H1 (cell line): ENCODE measurements at regions not wholly inside any gene's neighbourhood (a gene's known extent, or its start where the extent isn't known, plus 50 kb on each side); places are given as distances from the start of the nearest gene placed in this dataset.

Source experiments
- CTCF ChIA-PET: fragments of 300-600 bp; sonication (Branson Sonifier 250); formaldehyde crosslinking; loops from one replicate; lab custom pipeline; 2021; ENCODE audit not compliant: partially characterized antibody; lab: Charles Lee
- POLR2A ChIA-PET: fragments of 300-600 bp; sonication (Branson Sonifier 250); formaldehyde crosslinking; loops from one replicate; lab custom pipeline; 2021; ENCODE audit warnings: inconsistent platforms; ENCODE audit not compliant: partially characterized antibody; lab: Charles Lee
- DNase-seq, 2 experiments: peaks; one replicate each; pipeline versions ENCODE4 v3.0.0 to v3.0.0-alpha.2; 2010 to 2022; ENCODE audit warnings: low spot score in 2 of 2, low read depth in 1 of 2, mixed read lengths in 1 of 2
- FAIRE-seq: peaks from 2 replicates; lab custom pipeline; 2011; peaks lifted over from hg19 to GRCh38; lab: Jason Lieb, UNC
- H2AFZ ChIP-seq: 2 replicates; pipeline ENCODE4 v1.8.1; 2012; ENCODE audit warnings: low read length, inconsistent platforms
- H2AK5ac ChIP-seq: 2 replicates; pipeline ENCODE4 v1.6.1; 2013; ENCODE audit warnings: low read depth, low read length
- H2BK120ac ChIP-seq: replicated peaks from 2 replicates; pipeline ENCODE3; 2013; ENCODE audit warnings: low read depth, low read length, inconsistent platforms
- H2BK12ac ChIP-seq: 2 replicates; pipeline ENCODE4 v1.6.1; 2013; ENCODE audit warnings: low read depth, low read length
- H2BK15ac ChIP-seq: 2 replicates; pipeline ENCODE4 v1.6.1; 2013; ENCODE audit warnings: low read length
- H2BK20ac ChIP-seq: 2 replicates; pipeline ENCODE4 v1.6.1; 2013; ENCODE audit warnings: low read length
- H2BK5ac ChIP-seq: 2 replicates; pipeline ENCODE4 v1.6.1; 2013; ENCODE audit warnings: low read depth, low read length
- H3K14ac ChIP-seq: 2 replicates; pipeline ENCODE4 v1.6.1; 2013; ENCODE audit warnings: inconsistent platforms; ENCODE audit not compliant: insufficient read length
- H3K18ac ChIP-seq: 2 replicates; pipeline ENCODE4 v1.6.1; 2013; ENCODE audit warnings: low read length; ENCODE audit errors: extremely low read depth
- H3K23ac ChIP-seq: 2 replicates; pipeline ENCODE4 v1.6.1; 2013; ENCODE audit warnings: inconsistent platforms; ENCODE audit not compliant: insufficient read length
- H3K23me2 ChIP-seq: 2 replicates; pipeline ENCODE4 v1.6.1; 2013; ENCODE audit warnings: low read depth, low read length
- H3K27ac ChIP-seq: 2 replicates; pipeline ENCODE4 v1.6.1; 2011; ENCODE audit warnings: low read depth, low read length, inconsistent platforms
- H3K27me3 ChIP-seq, 4 experiments: replicated peaks in 1 of 4; 1 replicate in 1 of 4; 2 replicates in 3 of 4; pipeline versions ENCODE4 v1.6.1 to v1.8.1; 2011 to 2013; ENCODE audit warnings: low read length in 3 of 4, mild to moderate bottlenecking in 3 of 4, inconsistent platforms in 2 of 4, mixed read lengths in 2 of 4, moderate library complexity in 1 of 4; ENCODE audit not compliant: control insufficient read depth in 3 of 4, insufficient read depth in 3 of 4; ENCODE audit errors: extremely low read depth in 1 of 4
- H3K36me3 ChIP-seq, 4 experiments: 2 replicates each; pipeline versions ENCODE4 v1.6.1 to v1.8.1; 2011 to 2013; ENCODE audit warnings: mild to moderate bottlenecking in 4 of 4, low read length in 3 of 4, moderate library complexity in 2 of 4, control low read depth in 1 of 4, inconsistent platforms in 1 of 4; ENCODE audit not compliant: insufficient read depth in 4 of 4, control insufficient read depth in 2 of 4
- H3K4ac ChIP-seq: replicated peaks from 2 replicates; pipeline ENCODE3; 2013; ENCODE audit warnings: low read length, low read depth, mixed read lengths, inconsistent platforms; ENCODE audit not compliant: insufficient read length
- H3K4me1 ChIP-seq, 4 experiments: replicated peaks in 1 of 4; 1 replicate in 1 of 4; 2 replicates in 3 of 4; pipeline versions ENCODE4 v1.6.1 to v1.8.1; 2011 to 2013; ENCODE audit warnings: low read length in 3 of 4, inconsistent platforms in 2 of 4, mixed read lengths in 1 of 4; ENCODE audit not compliant: insufficient read depth in 4 of 4, control insufficient read depth in 3 of 4
- H3K4me2 ChIP-seq, 2 experiments: 2 replicates each; pipeline versions ENCODE4 v1.6.1 to v1.8.1; 2011 to 2013; ENCODE audit warnings: low read depth in 2 of 2, low read length in 2 of 2, control low read depth in 1 of 2, inconsistent platforms in 1 of 2, mild to moderate bottlenecking in 1 of 2; ENCODE audit not compliant: insufficient read depth in 1 of 2
- H3K4me3 ChIP-seq, 4 experiments: fragments of 200-600, 300-600 bp in 1 of 4; sonication (generic), shearing (Covaris generic), sonication (Bioruptor Twin) in 1 of 4; 2 replicates each; pipeline versions ENCODE4 v1.5.1 to v1.8.1; 2011 to 2016; ENCODE audit warnings: low read length in 4 of 4, low read depth in 3 of 4, control low read depth in 2 of 4, inconsistent platforms in 2 of 4, mild to moderate bottlenecking in 2 of 4, mixed read lengths in 1 of 4, moderate library complexity in 1 of 4; ENCODE audit not compliant: insufficient read depth in 2 of 4; ENCODE audit errors: extremely low read depth in 1 of 4
- H3K56ac ChIP-seq: replicated peaks from 2 replicates; pipeline ENCODE3; 2013; ENCODE audit warnings: low read depth, mild to moderate bottlenecking, mixed read lengths, low read length, inconsistent platforms; ENCODE audit not compliant: insufficient read length
- H3K79me1 ChIP-seq: 2 replicates; pipeline ENCODE4 v1.6.1; 2013; ENCODE audit warnings: low read depth, low read length, control low read depth
- H3K79me2 ChIP-seq, 2 experiments: 2 replicates each; pipeline versions ENCODE4 v1.6.1 to v1.8.1; 2012 to 2013; ENCODE audit warnings: low read length in 2 of 2, mild to moderate bottlenecking in 2 of 2, inconsistent platforms in 1 of 2; ENCODE audit not compliant: insufficient read depth in 2 of 2, control insufficient read depth in 1 of 2
- H3K9ac ChIP-seq, 4 experiments: replicated peaks in 1 of 4; 1 replicate in 1 of 4; 2 replicates in 3 of 4; pipeline versions ENCODE4 v1.6.1 to v1.8.1; 2011 to 2013; ENCODE audit warnings: low read depth in 3 of 4, low read length in 3 of 4, control low read depth in 2 of 4, mild to moderate bottlenecking in 2 of 4, moderate library complexity in 2 of 4, inconsistent platforms in 1 of 4; ENCODE audit errors: extremely low read depth in 1 of 4
- H3K9me3 ChIP-seq, 2 experiments: 2 replicates each; pipeline versions ENCODE4 v1.6.1 to v1.8.1; 2012 to 2013; ENCODE audit warnings: mild to moderate bottlenecking in 2 of 2, moderate library complexity in 2 of 2, control low read depth in 1 of 2, inconsistent platforms in 1 of 2, low read depth in 1 of 2, low read length in 1 of 2, mixed read lengths in 1 of 2; ENCODE audit not compliant: insufficient read depth in 2 of 2
- H4K20me1 ChIP-seq, 2 experiments: replicated peaks in 1 of 2; 2 replicates each; pipeline versions ENCODE3 to v1.8.1; 2011 to 2013; ENCODE audit warnings: inconsistent platforms in 2 of 2, low read length in 2 of 2, mild to moderate bottlenecking in 1 of 2; ENCODE audit not compliant: insufficient read depth in 2 of 2, control insufficient read depth in 1 of 2
- H4K5ac ChIP-seq: 2 replicates; pipeline ENCODE4 v1.6.1; 2013; ENCODE audit warnings: low read length, low read depth, mixed read lengths, inconsistent platforms; ENCODE audit not compliant: insufficient read length
- H4K8ac ChIP-seq: 2 replicates; pipeline ENCODE4 v1.8.0; 2013; ENCODE audit warnings: mild to moderate bottlenecking, moderate library complexity, low read length, inconsistent platforms; ENCODE audit not compliant: insufficient read depth; ENCODE audit errors: extremely low read depth
- H4K91ac ChIP-seq: replicated peaks from 2 replicates; pipeline ENCODE3; 2013; ENCODE audit warnings: low read length, mixed read lengths, inconsistent platforms; ENCODE audit not compliant: insufficient read length
- MAFK ChIP-seq: IDR thresholded peaks from 2 replicates; pipeline ENCODE4 v1.6.1; 2012; ENCODE audit warnings: low read depth, mild to moderate bottlenecking, improper control_type of control experiment, low read length
- RNF2 ChIP-seq: fragments of 200-900, 300-1000 bp; sonication (generic); IDR thresholded peaks from 2 replicates; pipeline ENCODE4 v1.7.1; 2016; ENCODE audit warnings: borderline replicate concordance, low read depth, mild to moderate bottlenecking, antibody characterized with exemption, low read length; ENCODE audit not compliant: poor library complexity, severe bottlenecking; ENCODE audit errors: missing control alignments
- SUZ12 ChIP-seq: fragments of 200-600 bp; sonication (generic); IDR thresholded peaks from 2 replicates; pipeline ENCODE4 v1.6.1; 2012; ENCODE audit warnings: mild to moderate bottlenecking, inconsistent platforms, low read length, moderate library complexity, mixed read lengths
- WGBS, 2 experiments: shearing (Covaris generic) in 1 of 2; methylation state at CpG; one replicate each; pipeline versions ENCODE4 v1.1.6 to v1.1.7; 2013 to 2015; ENCODE audit warnings: low lambda C conversion rate in 2 of 2, mixed read lengths in 2 of 2, inconsistent platforms in 1 of 2, low coverage in 1 of 2, missing lambda C conversion rate in 1 of 2; ENCODE audit not compliant: insufficient replicate concordance in 2 of 2, insufficient coverage in 1 of 2, insufficient read length in 1 of 2; ENCODE audit errors: extremely low coverage in 1 of 2, missing lambda C conversion rate in 1 of 2; 5-methylcytosine and 5-hydroxymethylcytosine counted together

- CTCF ChIA-PET = interaction anchor here (1.2 to 1.3 kb wide), 2 partner anchors 11 to 19 kb away, joined by 4 read pairs; no protein-coding TSS in a partner anchor
- 96% methylated on average over 6 of the region's 6 CpGs; no CpG with 5 or more reads in 1 of the 2 experiments for WGBS, 2 experiments
- no peak for FAIRE-seq
- TF ChIP-seq MAFK (no peak), RNF2 (no peak), SUZ12 (no peak)
Observed at GRCh38 chr6:164230259-164230658, 815.7 kb downstream of the QKI start.

More at GRCh38 chr6:164230259-164230658, 815.7 kb downstream of the QKI start:
- Histone ChIP-seq H2BK12ac (no peak overlapping the region), H3K18ac (no peak overlapping the region), H3K27ac (no peak overlapping the region), H4K91ac (no peak overlapping the region), H3K56ac (no peak overlapping the region), H2BK5ac (no peak overlapping the region), H2AK5ac (no peak overlapping the region), H2BK20ac (no peak overlapping the region), H3K79me2 (no peaks in the 10 kb centered on the region), H3K36me3 (no peaks in the 10 kb centered on the region; a peak in 1 of 8 replicates), H4K5ac (no peak overlapping the region), H3K27me3 (no peaks in the 10 kb centered on the region), H4K8ac (no peak overlapping the region), H3K4ac (no peak overlapping the region), H3K4me3 (no peak overlapping the region), H3K23ac (no peak overlapping the region), H3K9me3 (peaks cover 0 to 5% of the 10 kb centered on the region in 2 experiments; a peak in 1 of 4 replicates), H3K23me2 (no peaks in the 10 kb centered on the region), H2AFZ (no peak overlapping the region), H4K20me1 (no peaks in the 10 kb centered on the region), H3K4me2 (no peak overlapping the region), H2BK15ac (no peak overlapping the region), H2BK120ac (no peak overlapping the region), H3K14ac (no peak overlapping the region), H3K79me1 (no peaks in the 10 kb centered on the region), H3K9ac (no peak overlapping the region), H3K4me1 (no peaks in the 10 kb centered on the region)
- POLR2A ChIA-PET = no interaction called here
- DNase-seq = no peak
